ENCODE measurements at regions not wholly inside any gene's neighbourhood (a gene's known extent, or its start where the extent isn't known, plus 50 kb on each side); places are given as distances from the start of the nearest gene placed in this dataset.

GRCh38 chr7:68393051-68393450 is 1205.2 kb upstream of the AUTS2 start:
- no peak overlapping the region for H3K4me2 ChIP-seq
- H3K27ac Mint-ChIP-seq: no peak overlapping the region
- no peak overlapping the region for H3K4me3 Mint-ChIP-seq
- H3K36me3 Mint-ChIP-seq (ENCODE audit: low read depth): peaks cover 47% of the 10 kb centered on the region
- H3K27ac ChIP-seq (ENCODE audit: low read depth): no peak overlapping the region
- TF ChIP-seq EZH2 (IDR thresholded peaks at IDR 0.05; ENCODE audit: low read depth, unreplicated experiment) (no peak), NANOG (IDR thresholded peaks at IDR 0.05; ENCODE audit: borderline replicate concordance) (no peak), JUNB (IDR thresholded peaks at IDR 0.05; ENCODE audit: unreplicated experiment) (no peak), ZNF331 (CRISPR knock-in tag; IDR thresholded peaks at IDR 0.05; ENCODE audit: low read depth) (no peak), ZNF114 (CRISPR knock-in tag; IDR thresholded peaks at IDR 0.05) (no peak), POLR2AphosphoS5 (IDR thresholded peaks at IDR 0.05; ENCODE audit: low read depth) (no peak), REST (IDR thresholded peaks at IDR 0.05; ENCODE audit: unreplicated experiment) (no peak), CTCF (conservative IDR thresholded peaks at IDR 0.05; ENCODE audit: low read depth in 2 of 2) (no peak), ETS1 (IDR thresholded peaks at IDR 0.05) (no peak), EZH2phosphoT487 (IDR thresholded peaks at IDR 0.05; ENCODE audit: unreplicated experiment) (no peak), ZNF462 (CRISPR knock-in tag; IDR thresholded peaks at IDR 0.05) (no peak), CREB1 (CRISPR knock-in tag; IDR thresholded peaks at IDR 0.05; ENCODE audit: low read depth) (no peak), STAT1 (IDR thresholded peaks at IDR 0.05; ENCODE audit: unreplicated experiment) (no peak)
- H3K4me1 Mint-ChIP-seq: no peaks in the 10 kb centered on the region
- H3K27me3 Mint-ChIP-seq (ENCODE audit: insufficient read depth, low read depth, poor library complexity): peaks cover 1% of the 10 kb centered on the region
- ATAC-seq (no peak), DNase-seq (ENCODE audit: low spot score) (no peak)
- no peak overlapping the region for H2AFZ ChIP-seq
- H3K4me1 ChIP-seq (ENCODE audit: insufficient read depth): no peaks in the 10 kb centered on the region
- no peaks in the 10 kb centered on the region for H3F3A ChIP-seq (replicated peaks; ENCODE audit: low read depth)
- no peaks in the 10 kb centered on the region for H3K79me2 ChIP-seq (replicated peaks; ENCODE audit: insufficient read depth)
- H3K36me3 ChIP-seq (ENCODE audit: insufficient read depth): no peaks in the 10 kb centered on the region; the same call in 1 of the 2 replicates
- H3K27me3 ChIP-seq (ENCODE audit: insufficient read depth): no peaks in the 10 kb centered on the region
- H3K9me3 Mint-ChIP-seq: peaks cover 92% of the 10 kb centered on the region
- H3K9me2 ChIP-seq (ENCODE audit: insufficient read depth): no peaks in the 10 kb centered on the region
- H3K4me3 ChIP-seq: no peak overlapping the region
- H4K20me1 ChIP-seq (replicated peaks; ENCODE audit: insufficient read depth): no peaks in the 10 kb centered on the region
